NCI-H2107 treated with DMSO at 0.1 percent for 48 hours (cell line): ENCODE measurements at regions not wholly inside any gene's neighbourhood (a gene's known extent, or its start where the extent isn't known, plus 50 kb on each side); places are given as distances from the start of the nearest gene placed in this dataset.

Source experiments
- DNase-seq: peaks from one replicate; lab custom pipeline; 2025; ENCODE audit not compliant: unreplicated experiment; lab: John Stamatoyannopoulos, UW

DNA sequence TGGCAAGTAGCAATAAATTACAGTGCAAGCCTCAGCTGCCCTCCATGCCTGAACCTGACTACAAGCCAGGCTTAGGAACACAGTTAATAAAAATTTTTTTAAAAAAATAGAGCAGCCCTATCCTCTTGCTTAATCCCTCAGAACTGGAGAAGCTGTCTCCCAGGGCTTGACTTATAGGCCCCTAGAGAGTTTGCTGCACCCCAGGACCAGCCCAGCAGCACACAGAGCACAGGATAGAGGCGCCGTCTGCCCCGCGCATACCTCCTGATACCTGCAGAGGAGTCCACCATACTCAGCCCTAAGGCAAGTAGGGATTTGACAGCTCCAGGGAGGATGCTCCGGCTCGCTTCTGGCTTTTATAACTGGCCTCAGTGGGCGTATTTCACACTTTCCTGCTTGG, 548.6 kb upstream of the RAB6C start:
- DNase-seq, result no peak

DNA sequence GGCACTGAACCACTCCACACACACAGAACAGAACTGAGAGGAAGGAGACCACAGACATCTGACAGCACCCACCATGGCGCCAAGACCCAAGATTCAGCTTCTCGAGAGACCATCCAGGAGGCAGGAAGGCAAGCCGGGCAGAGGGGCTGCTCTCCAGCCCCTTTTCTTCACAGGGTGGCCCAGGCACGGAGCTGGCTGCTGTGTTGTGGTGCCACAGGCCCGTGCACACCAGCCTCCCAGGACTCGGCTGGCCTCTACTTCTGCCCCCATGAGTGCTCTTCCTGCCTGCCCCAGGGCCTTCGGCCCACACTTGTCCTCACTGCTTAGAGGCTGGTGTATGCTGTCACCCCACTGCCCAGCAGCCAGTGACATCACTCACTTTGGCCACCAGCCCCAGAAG, 547.6 kb upstream of the RAB6C start:
- no peak for DNase-seq

DNA sequence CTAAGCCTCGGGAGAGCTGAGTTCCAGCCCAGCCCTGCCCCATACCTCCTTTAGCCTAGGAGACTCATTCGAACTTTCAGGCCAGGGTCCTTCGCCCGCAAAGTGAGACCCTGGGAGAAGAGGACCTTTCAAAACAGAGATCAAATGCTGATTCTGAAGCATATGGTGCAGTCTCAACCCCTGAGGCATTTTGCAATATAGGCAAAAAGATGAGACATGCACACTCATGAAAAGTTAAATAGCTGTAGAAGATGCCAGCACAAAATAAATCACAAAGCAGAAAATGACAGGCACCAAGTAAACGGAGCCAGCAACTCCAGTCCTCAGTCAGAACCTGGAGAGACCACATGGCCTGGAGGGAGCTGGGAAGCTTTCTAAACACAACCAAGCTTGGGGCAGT, 542.7 kb upstream of the RAB6C start:
- DNase-seq, result no peak

GRCh38 chr2:129437725-129438124, 541.7 kb upstream of the RAB6C start:
- no peak for DNase-seq

GRCh38 chr2:129438501-129439057, 540.9 kb upstream of the RAB6C start:
- DNase-seq, result no peak

GRCh38 chr2:129439406-129440302, 539.8 kb upstream of the RAB6C start:
- DNase-seq, result no peak

DNA sequence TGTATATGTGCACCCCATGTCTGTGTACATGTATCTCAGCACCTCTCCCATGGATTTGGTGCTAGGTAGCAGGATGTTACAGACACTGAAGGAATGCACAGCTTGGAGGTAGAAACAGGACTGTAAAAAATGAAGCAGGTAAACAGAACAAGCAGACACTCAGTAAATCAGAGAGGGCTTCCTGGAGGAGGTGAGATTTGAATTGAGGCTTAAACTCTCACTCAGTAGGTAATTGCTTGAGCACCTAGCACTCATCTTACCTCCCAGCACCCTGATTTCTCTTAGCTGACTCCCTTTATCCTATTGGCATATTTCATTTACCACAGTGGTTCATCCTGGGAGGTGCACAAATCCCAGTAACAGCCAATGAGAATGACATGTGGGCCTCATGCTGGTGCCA, 537.9 kb upstream of the RAB6C start:
- DNase-seq, result no peak

GRCh38 chr2:129443235-129443864, 536.1 kb upstream of the RAB6C start:
- DNase-seq, result no peak

- DNase-seq, result no peak
Measured at GRCh38 chr2:129443865-129444739, 535.4 kb upstream of the RAB6C start.

DNA sequence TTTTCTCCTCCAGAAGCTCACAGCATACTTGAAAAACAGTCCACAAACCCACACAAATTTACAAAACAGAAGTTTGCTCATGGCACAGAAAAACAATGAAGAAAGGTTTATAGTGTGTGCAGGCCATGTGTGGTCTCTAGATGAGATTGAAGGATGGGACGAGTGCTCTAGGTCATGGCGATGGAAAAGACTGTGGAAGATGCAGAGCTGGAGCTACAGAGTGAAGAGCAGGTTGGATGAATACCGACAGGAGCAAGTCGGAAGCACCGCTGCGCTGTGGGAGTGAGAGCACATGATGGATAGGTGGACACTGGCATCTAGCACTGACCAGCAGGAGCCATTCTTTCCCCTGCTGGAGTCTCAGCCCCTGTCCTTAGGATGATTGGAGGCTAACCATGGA, 534.7 kb upstream of the RAB6C start:
- no peak for DNase-seq

- no peak for DNase-seq
Measured at GRCh38 chr2:129456691-129457090, 522.8 kb upstream of the RAB6C start.

- no peak for DNase-seq
Measured at GRCh38 chr2:129457277-129457818, 522.1 kb upstream of the RAB6C start.

DNA sequence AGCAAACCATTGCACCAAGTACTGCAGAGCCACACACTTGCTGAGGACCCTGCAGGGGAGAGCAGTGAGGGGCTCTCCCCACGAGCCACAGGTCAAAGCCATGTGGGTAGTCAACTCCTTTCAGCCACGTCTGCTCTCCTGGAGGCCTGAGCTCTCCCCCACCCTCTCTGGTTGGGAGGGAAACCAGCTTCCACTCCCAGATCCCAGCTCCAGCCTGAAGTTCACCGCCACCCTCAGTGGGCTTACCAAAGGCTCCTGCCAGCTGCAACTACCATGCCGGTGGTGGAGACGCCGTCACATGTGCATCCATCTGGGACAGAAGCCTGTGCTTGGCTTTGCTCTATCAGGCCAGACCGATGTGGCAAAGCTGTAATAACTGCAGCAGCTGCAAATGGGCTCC, 521.5 kb upstream of the RAB6C start:
- no peak for DNase-seq

- DNase-seq, result no peak
Measured at GRCh38 chr2:129458436-129458835, 521.0 kb upstream of the RAB6C start.

- DNase-seq, result no peak
Measured at GRCh38 chr2:129459200-129459876, 520.1 kb upstream of the RAB6C start.

DNA sequence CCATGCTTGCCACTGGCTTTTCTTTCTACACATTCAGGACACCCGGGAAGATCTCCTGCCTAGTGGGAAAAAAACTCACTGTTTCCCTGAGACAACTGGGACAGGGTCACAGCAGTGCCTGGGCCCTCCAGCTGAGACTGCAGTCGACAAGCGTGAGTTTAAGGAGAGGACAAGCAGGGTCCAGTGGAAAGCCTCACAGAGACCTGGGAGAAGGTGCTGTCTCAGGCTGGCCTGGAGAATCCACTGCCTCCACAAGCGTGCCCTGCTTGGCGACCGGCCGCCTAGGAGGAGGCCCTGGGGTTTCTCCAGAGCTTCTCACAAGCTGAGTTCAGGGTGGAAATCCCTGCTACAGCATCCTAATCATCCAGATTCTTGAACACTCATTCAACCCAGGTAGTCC, 519.6 kb upstream of the RAB6C start:
- DNase-seq, result no peak

DNA sequence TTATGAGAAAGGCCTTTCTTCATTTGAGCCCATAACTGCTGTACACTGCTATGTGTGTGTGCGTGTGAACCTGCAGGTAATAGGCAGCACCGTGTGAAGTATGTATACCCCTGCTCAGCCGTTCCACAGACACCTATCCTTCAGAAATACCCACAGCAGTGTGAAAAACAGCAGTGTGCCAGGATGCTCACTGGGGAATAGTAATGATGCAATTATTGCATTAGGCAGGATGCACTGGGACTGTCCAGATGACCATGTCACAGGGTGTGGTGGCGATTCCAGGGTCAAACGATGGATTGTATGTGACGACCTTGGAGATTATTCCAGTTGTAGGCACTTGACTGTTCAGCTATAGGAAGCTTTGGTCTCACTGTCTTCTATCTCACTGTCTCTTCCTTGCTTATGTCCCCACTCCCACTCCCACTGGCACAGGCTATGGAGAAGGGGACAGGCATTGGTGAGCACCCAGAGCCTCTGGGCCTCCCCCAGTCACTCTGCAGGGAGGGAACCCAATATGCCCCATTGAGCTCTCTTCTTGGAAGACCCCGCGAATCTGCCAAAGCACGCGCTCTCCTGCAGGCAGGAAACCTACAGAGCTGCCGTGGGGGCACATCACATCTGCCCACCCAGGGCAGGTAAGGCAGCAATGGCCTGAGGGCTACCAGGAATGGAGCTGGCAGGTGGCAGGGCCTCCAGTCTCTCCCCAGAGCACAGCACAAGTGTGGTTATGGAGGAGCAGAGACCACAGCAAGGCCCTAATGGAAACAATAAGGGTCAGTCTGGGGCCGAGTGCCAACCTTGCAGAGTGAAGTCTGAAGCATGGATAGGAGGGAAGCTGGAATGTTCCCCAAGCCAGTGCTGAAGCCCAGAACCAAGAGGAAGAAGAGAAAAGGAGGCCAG, 518.9 kb upstream of the RAB6C start:
- DNase-seq, result no peak

- no peak for DNase-seq
Measured at GRCh38 chr2:129462349-129462748, 517.1 kb upstream of the RAB6C start.

DNA sequence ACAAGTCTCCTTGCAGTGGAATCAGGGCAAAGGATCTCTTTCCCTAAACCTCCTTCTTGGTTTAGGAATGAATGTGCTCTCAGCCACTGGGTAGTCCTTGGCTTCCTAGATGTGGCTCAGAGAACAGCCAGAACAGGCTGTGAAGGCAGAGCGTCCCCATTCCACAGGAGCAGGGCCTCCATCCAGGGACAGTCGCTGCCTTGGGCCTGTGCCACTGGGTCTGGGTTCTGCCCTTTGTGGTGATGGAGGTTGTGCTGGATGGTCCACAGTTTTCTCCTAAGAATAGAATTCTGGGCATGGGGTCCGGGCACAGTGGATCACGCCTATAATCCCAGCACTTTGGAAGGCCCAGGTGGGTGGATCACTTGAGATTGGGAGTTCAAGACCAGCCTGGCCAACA, 516.5 kb upstream of the RAB6C start:
- DNase-seq, result no peak
